HG03135 (cell line): ENCODE measurements at regions not wholly inside any gene's neighbourhood (a gene's known extent, or its start where the extent isn't known, plus 50 kb on each side); places are given as distances from the start of the nearest gene placed in this dataset.
"Not testable (repeated sequence)": the region's sequence is repeated elsewhere in the genome, so short reads cannot be mapped to it uniquely, and the experiment has no call there.

Experiments used
- ATAC-seq: cut with Tn5 transposase; IDR thresholded peaks from one replicate; pipeline ENCODE4 v1.9.1; 2021; ENCODE audit warnings: mild to moderate bottlenecking, moderate library complexity; ENCODE audit not compliant: unreplicated experiment

DNA sequence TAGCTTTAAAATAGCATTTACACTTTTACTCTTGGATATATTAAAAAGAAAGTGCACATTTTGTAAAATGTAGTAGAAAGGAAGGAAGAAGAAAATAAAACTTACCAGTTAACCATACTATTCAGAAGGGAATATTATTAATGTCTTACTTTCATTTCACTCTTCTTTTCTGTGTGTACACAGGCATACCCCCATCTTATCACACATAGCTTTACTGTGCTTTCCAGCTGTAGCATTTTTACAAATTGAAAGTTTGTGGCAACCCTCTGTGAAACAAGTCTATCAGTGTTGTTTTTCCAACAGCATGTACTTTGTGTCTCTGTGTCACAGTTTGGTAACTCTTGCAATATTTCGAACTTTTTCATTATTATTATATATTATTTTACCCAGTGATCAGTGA lies 314.5 kb downstream of the UTRN start:
- ATAC-seq = no peak

- no peak for ATAC-seq
Observed at GRCh38 chr6:144601221-144601620, 316.1 kb downstream of the UTRN start.

DNA sequence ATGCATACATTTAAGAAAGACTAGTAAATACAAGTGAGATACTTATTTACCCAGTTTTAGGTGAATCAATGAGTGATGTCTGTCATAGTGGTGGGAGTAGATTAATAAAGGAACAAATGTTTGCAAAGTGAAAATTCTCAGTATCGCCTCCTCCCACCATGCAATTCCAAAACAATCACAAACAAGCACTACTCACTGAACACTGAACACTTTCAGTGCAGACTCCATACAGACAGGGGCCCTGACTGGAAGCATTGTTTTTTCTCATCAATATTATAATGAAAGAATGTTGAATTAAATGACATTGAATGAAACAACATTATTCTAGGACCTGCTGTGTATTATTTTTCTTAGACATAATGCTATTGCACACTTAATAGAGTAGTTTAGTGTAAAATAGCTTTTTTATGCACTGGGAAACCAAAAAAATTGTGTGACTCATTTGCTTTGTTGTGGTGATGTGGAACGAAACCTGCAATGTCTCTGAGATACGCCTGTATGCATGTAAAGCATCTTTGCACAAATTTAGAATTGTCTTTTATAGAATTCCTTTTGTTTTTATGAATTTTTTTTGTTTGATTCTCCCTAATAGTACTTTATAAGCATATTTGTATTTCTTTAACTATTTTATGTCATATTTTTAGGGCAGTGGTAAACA lies 317.5 kb downstream of the UTRN start:
- ATAC-seq = no peak

DNA sequence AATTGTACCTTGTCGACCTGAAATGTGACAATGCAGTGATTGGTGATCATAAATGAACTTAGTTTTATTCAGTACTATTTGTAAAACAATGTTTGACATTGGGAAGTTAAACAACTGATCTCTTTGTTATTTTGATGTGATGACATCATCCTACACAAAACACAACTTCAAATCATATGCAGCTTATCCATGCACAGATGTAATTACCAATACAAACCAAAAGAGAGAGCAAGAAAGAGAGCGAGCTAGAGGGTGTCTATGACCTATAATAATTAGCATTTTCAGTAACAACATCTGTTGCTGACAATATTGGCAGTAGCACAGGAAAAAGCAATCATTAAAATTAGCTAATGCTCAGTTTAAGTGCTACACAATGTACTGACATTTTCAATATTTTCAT lies 320.9 kb downstream of the UTRN start:
- ATAC-seq = no peak

DNA sequence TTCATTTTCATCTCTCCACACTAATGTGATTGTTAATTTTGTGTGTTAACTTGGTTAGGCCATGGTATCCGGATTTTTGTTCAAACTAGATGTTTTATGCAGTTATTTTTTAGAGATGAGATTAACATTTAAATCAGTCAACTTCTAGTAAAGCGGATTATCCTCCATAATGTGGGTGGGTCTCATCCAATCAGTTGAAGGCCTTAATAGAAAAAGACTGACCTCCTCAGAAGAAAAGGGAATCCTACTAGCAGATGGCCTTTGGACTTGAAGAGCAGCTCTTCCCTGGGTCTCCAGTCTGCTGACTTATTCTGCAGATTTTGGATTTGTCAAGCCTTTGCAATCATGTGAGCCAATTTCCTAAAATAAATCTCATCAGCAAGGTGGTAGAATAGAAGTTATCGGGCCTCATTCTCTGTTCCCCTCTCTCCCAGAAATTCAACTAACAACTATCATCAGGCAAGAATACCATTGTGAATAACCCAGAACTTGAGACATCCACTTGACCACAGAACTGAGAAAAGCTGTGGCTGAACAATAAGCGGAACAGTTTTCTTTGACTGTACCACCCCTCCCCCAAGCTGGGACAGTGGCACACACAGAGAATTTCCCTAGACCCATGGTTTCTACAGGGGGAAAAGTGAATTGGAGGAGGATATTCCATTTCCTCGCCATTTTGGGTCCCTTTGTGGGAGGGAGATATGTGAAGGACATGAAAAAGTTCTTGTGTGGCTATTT lies 323.0 kb downstream of the UTRN start:
- no peak for ATAC-seq

- no peak for ATAC-seq
Observed at GRCh38 chr6:144612811-144613210, 327.7 kb downstream of the UTRN start.

DNA sequence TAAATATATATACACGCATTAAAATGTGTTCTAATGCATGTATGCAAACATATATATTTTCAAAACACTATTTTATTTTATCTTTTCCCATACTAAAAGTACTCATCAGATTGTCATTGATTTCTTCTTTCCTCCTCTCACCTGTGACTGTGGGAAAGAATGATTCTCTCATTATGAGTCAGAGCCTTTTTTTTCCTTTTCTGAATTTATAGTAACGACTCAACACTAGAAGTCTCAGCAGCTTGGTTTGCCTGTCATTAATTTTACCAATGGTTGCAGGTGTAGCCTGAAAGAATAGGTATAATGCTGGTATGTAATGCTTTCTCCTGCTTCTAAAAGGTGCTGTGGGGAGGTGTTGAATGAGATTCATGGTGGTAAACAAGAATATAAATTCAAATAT lies 328.7 kb downstream of the UTRN start:
- ATAC-seq = no peak

GRCh38 chr6:144615870-144616269 lies 330.7 kb downstream of the UTRN start:
- ATAC-seq = no peak

DNA sequence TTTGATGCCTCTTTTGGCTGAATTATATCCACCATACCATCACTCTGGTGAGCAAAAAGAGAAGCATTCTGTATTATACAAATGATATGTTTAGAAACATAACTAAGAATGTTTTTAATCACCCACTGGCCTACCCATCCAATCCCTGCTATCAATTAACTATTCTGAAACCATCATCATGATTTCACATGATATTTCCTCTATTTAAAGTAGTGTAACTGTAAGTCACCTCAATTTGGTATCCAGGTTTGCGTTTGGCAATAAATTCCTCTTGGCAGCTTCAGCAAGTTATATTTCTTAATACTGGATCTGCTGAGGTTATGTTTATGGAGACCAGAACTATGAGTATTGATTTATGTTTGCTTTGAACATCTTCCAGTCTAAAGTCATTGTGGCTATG lies 332.1 kb downstream of the UTRN start:
- ATAC-seq = no peak

DNA sequence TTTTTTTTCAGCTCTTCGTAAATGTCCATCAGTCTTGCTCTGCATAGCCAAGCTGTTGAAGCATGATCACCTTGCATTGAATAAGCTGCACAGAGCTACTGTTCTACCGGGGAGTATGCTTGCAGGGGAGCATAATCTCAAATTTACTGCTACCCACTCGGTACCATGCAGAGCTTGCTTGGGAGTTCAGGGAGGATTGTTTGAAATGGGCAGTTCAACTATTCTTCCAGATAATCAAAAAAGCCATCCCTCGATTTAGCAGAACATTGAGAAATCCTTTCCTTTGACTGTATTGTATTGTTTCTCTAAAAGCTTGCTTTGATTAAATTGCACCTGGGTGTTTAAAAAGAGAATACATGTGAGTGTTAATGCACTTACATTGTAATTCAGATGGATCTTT lies 332.6 kb downstream of the UTRN start:
- ATAC-seq = no peak

- ATAC-seq = no peak
Observed at GRCh38 chr6:144619966-144620365, 334.8 kb downstream of the UTRN start.

- no peak for ATAC-seq
Observed at GRCh38 chr6:144621332-144621731, 336.2 kb downstream of the UTRN start.

DNA sequence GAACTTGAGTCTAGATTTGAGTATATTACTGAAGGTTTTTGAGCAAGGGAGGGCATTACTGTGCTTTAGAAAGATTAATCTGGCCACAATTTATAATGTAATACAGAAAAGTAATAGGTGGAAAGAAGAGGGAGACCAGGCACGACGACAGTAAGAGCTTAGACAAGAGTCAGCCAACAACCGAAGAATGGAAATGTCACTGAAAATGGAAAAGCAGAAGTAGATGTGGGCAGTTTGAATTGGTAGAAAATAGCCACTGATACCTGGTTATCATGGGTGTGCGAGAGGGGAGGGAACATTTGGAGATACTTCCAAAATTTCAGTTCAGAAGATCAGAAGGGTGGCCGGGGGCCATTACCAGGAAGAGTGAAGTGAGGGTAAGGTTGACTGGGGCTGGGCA lies 339.1 kb downstream of the UTRN start:
- ATAC-seq = no peak

DNA sequence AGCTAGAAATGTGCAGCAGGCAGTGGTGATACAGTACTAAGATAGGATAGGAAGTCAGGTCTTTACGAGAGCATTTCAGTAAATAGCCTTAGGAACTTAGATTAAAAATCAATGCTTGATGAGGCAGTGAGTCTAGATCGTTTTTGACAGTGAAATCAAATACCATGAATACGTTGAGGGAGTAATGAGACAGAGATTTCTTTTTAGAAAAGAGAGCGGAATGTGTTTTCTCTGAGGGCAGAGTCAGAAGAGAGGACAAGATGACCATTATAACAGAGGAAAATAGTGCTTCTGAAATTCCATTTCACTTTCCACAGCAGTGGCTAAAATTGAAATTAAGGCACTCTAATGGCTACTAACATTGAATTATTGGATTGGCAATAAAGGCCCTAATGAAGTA lies 339.6 kb downstream of the UTRN start:
- no peak for ATAC-seq

DNA sequence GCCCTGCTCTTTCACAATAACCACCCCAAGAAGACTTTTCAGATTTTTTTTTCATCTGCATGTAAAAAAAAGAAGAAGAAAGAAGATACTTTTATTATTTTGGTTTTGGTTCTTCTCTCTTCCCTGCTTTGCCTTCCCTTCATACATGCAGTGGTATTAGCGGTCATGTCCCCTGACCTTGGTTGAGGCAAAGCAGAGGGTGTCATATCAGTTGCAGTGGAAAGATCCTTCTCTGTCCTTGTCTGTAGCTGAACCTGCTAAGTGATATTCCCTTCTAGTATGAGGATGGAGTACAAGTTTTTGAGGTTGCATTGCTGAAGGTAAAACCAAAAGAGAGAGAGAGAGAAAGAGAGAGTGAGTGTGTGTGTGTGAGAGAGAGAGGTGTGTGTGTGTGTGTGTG lies 345.7 kb downstream of the UTRN start:
- no peak for ATAC-seq

DNA sequence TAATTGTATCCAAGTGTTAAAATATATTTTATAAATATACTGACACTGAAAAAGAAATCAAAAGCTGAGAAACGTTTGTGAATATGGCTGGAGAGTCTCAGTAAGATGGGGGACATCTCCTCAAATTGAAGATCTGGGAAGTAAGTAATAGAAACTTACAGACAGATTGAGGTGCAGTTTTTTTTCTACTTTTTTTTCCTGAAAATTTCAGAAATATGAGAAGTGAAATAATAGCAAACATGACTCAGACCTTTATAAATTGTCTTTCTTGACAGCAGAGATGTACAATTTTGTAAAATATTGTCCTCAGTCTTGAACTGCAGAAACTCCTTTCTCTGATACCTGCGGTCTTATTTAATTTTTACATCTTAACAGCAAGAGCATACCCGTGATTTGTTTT lies 347.1 kb downstream of the UTRN start:
- ATAC-seq = no peak

- ATAC-seq = no peak
Observed at GRCh38 chr6:144633886-144634285, 348.8 kb downstream of the UTRN start.

- ATAC-seq = no peak
Observed at GRCh38 chr6:144634371-144634770, 349.2 kb downstream of the UTRN start.

DNA sequence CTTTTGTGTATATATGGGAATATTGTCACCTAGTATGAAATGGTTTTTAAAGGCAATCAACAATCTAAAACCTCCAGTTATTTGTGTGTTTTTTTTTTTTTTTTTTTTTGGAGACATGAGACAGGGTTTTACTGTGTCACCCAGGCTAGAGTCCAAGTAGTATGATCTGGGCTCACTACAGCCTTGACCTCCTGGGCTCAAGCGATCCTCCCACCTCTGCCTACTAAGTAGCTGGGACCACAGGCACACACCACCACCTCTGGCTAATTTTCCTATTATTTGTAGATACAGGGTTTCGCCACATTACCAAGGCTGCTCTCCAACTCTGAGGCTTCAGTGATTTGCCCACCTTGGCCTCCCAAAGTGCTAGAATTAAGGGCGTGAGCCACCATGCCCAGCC lies 349.9 kb downstream of the UTRN start:
- ATAC-seq = no peak

DNA sequence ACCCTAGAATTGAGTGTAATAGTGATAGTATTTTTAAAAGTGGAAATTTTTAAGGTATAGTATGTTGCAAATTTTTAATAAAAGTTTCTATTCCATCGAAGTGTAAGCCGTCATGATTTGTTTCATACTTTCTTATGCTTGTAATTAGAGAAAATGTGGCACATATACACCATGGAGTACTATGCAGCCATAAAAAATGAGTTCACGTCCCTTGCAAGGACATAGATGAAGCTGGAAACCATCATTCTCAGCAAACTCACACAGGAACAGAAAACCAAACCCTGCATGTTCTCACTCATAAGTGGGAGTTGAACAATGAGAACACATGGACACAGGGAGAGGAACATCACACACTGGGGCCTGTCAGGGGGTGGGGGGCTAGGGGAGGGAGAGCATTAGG lies 350.9 kb downstream of the UTRN start:
- not testable (repeated sequence) for ATAC-seq

- ATAC-seq = no peak
Observed at GRCh38 chr6:144637541-144637940, 352.4 kb downstream of the UTRN start.

- ATAC-seq = no peak
Observed at GRCh38 chr6:144639654-144640053, 354.5 kb downstream of the UTRN start.

- no peak for ATAC-seq
Observed at GRCh38 chr6:144641286-144641685, 356.2 kb downstream of the UTRN start.
